H9 (cell line): ENCODE measurements at regions not wholly inside any gene's neighbourhood (a gene's known extent, or its start where the extent isn't known, plus 50 kb on each side); places are given as distances from the start of the nearest gene placed in this dataset.

Experiments used
- DNase-seq: peaks from one replicate; pipeline ENCODE4 v3.0.0-alpha.2; 2017
- H2AFZ ChIP-seq: one replicate; pipeline ENCODE4 v1.6.1; 2013; ENCODE audit warnings: mild to moderate bottlenecking, low read length, control low read depth, moderate library complexity
- H2AK5ac ChIP-seq: 2 replicates; pipeline ENCODE4 v1.6.1; 2013; ENCODE audit warnings: low read length, control low read depth, mixed read lengths; ENCODE audit not compliant: insufficient read length
- H2BK120ac ChIP-seq: one replicate; pipeline ENCODE4 v1.6.1; 2013; ENCODE audit warnings: low read depth, mild to moderate bottlenecking, low read length, control low read depth, inconsistent platforms; ENCODE audit not compliant: poor library complexity, severe bottlenecking
- H2BK12ac ChIP-seq: 2 replicates; pipeline ENCODE4 v1.6.1; 2013; ENCODE audit warnings: low read length, control low read depth, mixed read lengths, low read depth; ENCODE audit not compliant: insufficient read length
- H2BK15ac ChIP-seq: 2 replicates; pipeline ENCODE4 v1.6.1; 2013; ENCODE audit warnings: low read depth, low read length, control low read depth
- H2BK20ac ChIP-seq: one replicate; pipeline ENCODE4 v1.6.1; 2013; ENCODE audit warnings: low read depth, mild to moderate bottlenecking, low read length, control low read depth, inconsistent platforms; ENCODE audit not compliant: poor library complexity, severe bottlenecking
- H2BK5ac ChIP-seq: 2 replicates; pipeline ENCODE4 v1.6.1; 2013; ENCODE audit warnings: low read length, control low read depth, mixed read lengths; ENCODE audit not compliant: insufficient read length
- H3K14ac ChIP-seq: 2 replicates; pipeline ENCODE4 v1.6.1; 2013; ENCODE audit warnings: low read length, control low read depth; ENCODE audit not compliant: insufficient read depth
- H3K18ac ChIP-seq: 2 replicates; pipeline ENCODE4 v1.6.1; 2013; ENCODE audit warnings: low read depth, mild to moderate bottlenecking, mixed read lengths, low read length, control low read depth; ENCODE audit not compliant: insufficient read length
- H3K23ac ChIP-seq: 2 replicates; pipeline ENCODE4 v1.6.1; 2013; ENCODE audit warnings: low read length, control low read depth, mixed read lengths, low read depth; ENCODE audit not compliant: insufficient read length
- H3K23me2 ChIP-seq: 2 replicates; pipeline ENCODE4 v1.6.1; 2013; ENCODE audit warnings: low read depth, mild to moderate bottlenecking, mixed read lengths, low read length, control low read depth; ENCODE audit not compliant: insufficient read length, poor library complexity, severe bottlenecking
- H3K27ac ChIP-seq: 2 replicates; pipeline ENCODE4 v1.5.1; 2013; ENCODE audit warnings: low read length, control low read depth, mixed read lengths, low read depth; ENCODE audit not compliant: insufficient read length
- H3K27me3 ChIP-seq: 2 replicates; pipeline ENCODE4 v1.6.1; 2013; ENCODE audit warnings: low read length, control low read depth, inconsistent platforms; ENCODE audit not compliant: insufficient read depth
- H3K4ac ChIP-seq: 2 replicates; pipeline ENCODE4 v1.6.1; 2013; ENCODE audit warnings: low read depth, mild to moderate bottlenecking, control low read depth, inconsistent platforms, low read length, moderate library complexity
- H3K4me1 ChIP-seq: 2 replicates; pipeline ENCODE4 v1.6.1; 2013; ENCODE audit warnings: low read length, control low read depth, inconsistent platforms; ENCODE audit not compliant: insufficient read depth
- H3K4me2 ChIP-seq: 2 replicates; pipeline ENCODE4 v1.6.1; 2013; ENCODE audit warnings: low read length, control low read depth, mixed read lengths; ENCODE audit not compliant: insufficient read length, insufficient read depth
- H3K56ac ChIP-seq: 2 replicates; pipeline ENCODE4 v1.6.1; 2013; ENCODE audit warnings: low read depth, mild to moderate bottlenecking, mixed read lengths, low read length, control low read depth; ENCODE audit not compliant: insufficient read length
- H3K79me1 ChIP-seq: 2 replicates; pipeline ENCODE4 v1.6.1; 2013; ENCODE audit warnings: low read depth, mild to moderate bottlenecking, moderate library complexity, low read length, control low read depth, inconsistent platforms; ENCODE audit not compliant: insufficient read depth, poor library complexity, severe bottlenecking
- H3K79me2 ChIP-seq: 2 replicates; pipeline ENCODE4 v1.6.1; 2013; ENCODE audit warnings: low read length, control low read depth, inconsistent platforms; ENCODE audit not compliant: insufficient read depth
- H3K9ac ChIP-seq: 2 replicates; pipeline ENCODE4 v1.6.1; 2013; ENCODE audit warnings: low read length, control low read depth, mixed read lengths; ENCODE audit not compliant: insufficient read length; ENCODE audit errors: extremely low read depth
- H3K9me3 ChIP-seq: one replicate; pipeline ENCODE4 v1.6.1; 2013; ENCODE audit warnings: low read depth, low read length, inconsistent platforms; ENCODE audit not compliant: control insufficient read depth
- H3T11ph ChIP-seq: one replicate; pipeline ENCODE4 v1.6.1; 2013; ENCODE audit warnings: mild to moderate bottlenecking, low read length, control low read depth, inconsistent platforms
- H4K20me1 ChIP-seq: one replicate; pipeline ENCODE4 v1.6.1; 2013; ENCODE audit not compliant: control insufficient read depth, insufficient read length, insufficient read depth
- H4K5ac ChIP-seq: 2 replicates; pipeline ENCODE4 v1.6.1; 2013; ENCODE audit warnings: low read depth, mild to moderate bottlenecking, mixed read lengths, low read length, control low read depth; ENCODE audit not compliant: insufficient read length
- H4K8ac ChIP-seq: replicated peaks from 2 replicates; pipeline ENCODE4 v1.6.1; 2013; ENCODE audit warnings: low read length, control low read depth, mixed read lengths, low read depth; ENCODE audit not compliant: insufficient read length
- H4K91ac ChIP-seq: 2 replicates; pipeline ENCODE4 v1.6.1; 2013; ENCODE audit warnings: low read depth, mild to moderate bottlenecking, moderate library complexity, mixed read lengths, low read length, control low read depth; ENCODE audit not compliant: insufficient read length
- H3K27ac Mint-ChIP-seq, 3 experiments: 2 replicates in 2 of 3; 3 replicates in 1 of 3; pipeline ENCODE4 v1.8.0; 2020 to 2021; ENCODE audit warnings: mixed read lengths in 3 of 3, mild to moderate bottlenecking in 1 of 3, moderate library complexity in 1 of 3
- H3K27me3 Mint-ChIP-seq: 2 replicates; pipeline ENCODE4 v1.8.0; 2021; ENCODE audit warnings: low read depth, mild to moderate bottlenecking, moderate library complexity, mixed read lengths
- H3K36me3 Mint-ChIP-seq, 3 experiments: 2 replicates in 2 of 3; 3 replicates in 1 of 3; pipeline ENCODE4 v1.8.0; 2020 to 2021; ENCODE audit warnings: low read depth in 3 of 3, mixed read lengths in 3 of 3; ENCODE audit not compliant: insufficient read depth in 1 of 3
- H3K4me1 Mint-ChIP-seq, 2 experiments: 2 replicates each; pipeline ENCODE4 v1.8.0; 2020; ENCODE audit warnings: mixed read lengths in 2 of 2
- H3K4me3 Mint-ChIP-seq, 2 experiments: 2 replicates in 1 of 2; 3 replicates in 1 of 2; pipeline ENCODE4 v1.8.0; 2020 to 2021; ENCODE audit warnings: mild to moderate bottlenecking in 2 of 2, mixed read lengths in 2 of 2, moderate library complexity in 1 of 2
- H3K9me3 Mint-ChIP-seq, 2 experiments: 2 replicates in 1 of 2; 3 replicates in 1 of 2; pipeline ENCODE4 v1.8.0; 2020; ENCODE audit warnings: mild to moderate bottlenecking in 2 of 2, mixed read lengths in 2 of 2, moderate library complexity in 1 of 2
- CTCF ChIP-seq: fragments of 200-600 bp; sonication (generic); conservative IDR thresholded peaks from 3 replicates; pipeline ENCODE4 v1.8.0; 2021; ENCODE audit warnings: antibody characterized with exemption, mild to moderate bottlenecking
- WGBS: extraction: QIAGEN DNeasy Blood & Tissue Kit; methylation state at CpG from one replicate; pipeline ENCODE4 v1.1.7; 2013; ENCODE audit warnings: missing lambda C conversion rate, low lambda C conversion rate, mixed read lengths; ENCODE audit not compliant: insufficient read length; ENCODE audit errors: extremely low coverage; 5-methylcytosine and 5-hydroxymethylcytosine counted together

DNA sequence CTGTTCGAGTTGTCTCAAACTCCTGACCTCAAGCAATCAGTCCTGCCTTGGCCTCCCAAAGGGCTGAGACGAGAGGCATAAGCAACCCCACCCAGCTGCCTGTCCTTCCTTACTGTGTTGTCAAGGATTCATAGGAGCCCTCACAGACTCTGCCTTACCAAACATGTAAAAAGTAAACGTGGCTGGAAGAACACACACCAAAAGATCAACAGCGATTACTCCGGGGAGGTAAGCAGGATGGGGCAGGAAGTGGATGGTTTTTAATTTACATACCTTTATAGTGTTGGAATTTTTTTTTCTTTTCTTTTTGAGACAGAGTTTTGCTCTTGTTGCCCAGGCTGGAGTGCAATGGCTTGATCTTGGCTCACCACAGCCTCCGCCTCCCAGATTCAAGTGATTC, 61.5 kb upstream of the EGLN3 start:
- WGBS, result no CpG with 5 or more reads among the region's 6 CpGs

More for the DNA sequence above, 61.5 kb upstream of the EGLN3 start:
- Histone ChIP-seq H3K4me1 (peaks cover 9% of the 10 kb centered on the region), H2BK120ac (no peak overlapping the region), H3T11ph (no peak overlapping the region), H3K14ac (no peak overlapping the region), H2BK12ac (no peak overlapping the region), H2AK5ac (no peak overlapping the region), H3K23ac (no peak overlapping the region), H3K23me2 (no peaks in the 10 kb centered on the region), H2BK5ac (no peak overlapping the region), H2BK20ac (no peak overlapping the region), H3K27me3 (no peaks in the 10 kb centered on the region), H3K4me2 (no peak overlapping the region), H3K18ac (no peak overlapping the region), H4K5ac (no peak overlapping the region), H2BK15ac (no peak overlapping the region), H4K91ac (no peak overlapping the region), H3K79me2 (no peaks in the 10 kb centered on the region), H3K79me1 (no peaks in the 10 kb centered on the region), H2AFZ (no peak overlapping the region), H3K27ac (no peak overlapping the region), H3K4ac (no peak overlapping the region), H4K20me1 (no peaks in the 10 kb centered on the region), H4K8ac (no peak overlapping the region), H3K56ac (no peak overlapping the region), H3K9ac (no peak overlapping the region), H3K9me3 (no peaks in the 10 kb centered on the region)
- Mint-ChIP-seq H3K27me3 (no peaks in the 10 kb centered on the region; the same call in 1 of the 2 replicates), H3K9me3 (no peaks in the 10 kb centered on the region), H3K4me1 (peaks cover 18% of the 10 kb centered on the region in 2 experiments), H3K36me3 (no peaks in the 10 kb centered on the region), H3K4me3 (no peak overlapping the region), H3K27ac (no peak overlapping the region)
- no peak for TF ChIP-seq CTCF
- DNase-seq, result no peak
